HG03064 (cell line): ENCODE measurements at regions not wholly inside any gene's neighbourhood (a gene's known extent, or its start where the extent isn't known, plus 50 kb on each side); places are given as distances from the start of the nearest gene placed in this dataset.

Experiments used
- ATAC-seq: cut with Tn5 transposase; IDR thresholded peaks from one replicate; pipeline ENCODE4 v1.9.1; 2021; ENCODE audit warnings: low read depth; ENCODE audit not compliant: unreplicated experiment

GRCh38 chr9:94159069-94159939 is 75.0 kb downstream of the PTPDC1 start:
- no peak for ATAC-seq

GRCh38 chr9:94160594-94161501 is 76.6 kb downstream of the PTPDC1 start:
- no peak for ATAC-seq

- ATAC-seq, result no peak
Observed at GRCh38 chr9:94161673-94162072, 77.4 kb downstream of the PTPDC1 start.

GRCh38 chr9:94164806-94165549 is 80.7 kb downstream of the PTPDC1 start:
- ATAC-seq, result no peak

GRCh38 chr9:94165592-94166235 is 81.5 kb downstream of the PTPDC1 start:
- ATAC-seq, result peak; percentile 87

GRCh38 chr9:94166236-94166975 is 82.1 kb downstream of the PTPDC1 start:
- peak; percentile 60 for ATAC-seq

GRCh38 chr9:94166976-94167346 is 82.7 kb downstream of the PTPDC1 start:
- ATAC-seq, result no peak

- ATAC-seq, result no peak
Observed at GRCh38 chr9:94167376-94167890, 83.2 kb downstream of the PTPDC1 start.

GRCh38 chr9:94168203-94169000 is 84.1 kb downstream of the PTPDC1 start:
- ATAC-seq, result no peak

GRCh38 chr9:94169968-94170367 is 85.7 kb downstream of the PTPDC1 start:
- no peak for ATAC-seq

- no peak for ATAC-seq
Observed at GRCh38 chr9:94173632-94174031, 85.5 kb upstream of the ZNF169 start.

- no peak for ATAC-seq
Observed at GRCh38 chr9:94174164-94174563, 84.9 kb upstream of the ZNF169 start.

GRCh38 chr9:94175669-94176068 is 83.4 kb upstream of the ZNF169 start:
- ATAC-seq, result no peak

- ATAC-seq, result no peak
Observed at GRCh38 chr9:94176608-94177007, 82.5 kb upstream of the ZNF169 start.

- peak; percentile 67 for ATAC-seq
Observed at GRCh38 chr9:94178927-94179326, 80.2 kb upstream of the ZNF169 start.

- ATAC-seq, result no peak
Observed at GRCh38 chr9:94181408-94182181, 77.5 kb upstream of the ZNF169 start.

GRCh38 chr9:94182532-94182931 is 76.6 kb upstream of the ZNF169 start:
- no peak for ATAC-seq
